ENCODE measurements at regions not wholly inside any gene's neighbourhood (a gene's known extent, or its start where the extent isn't known, plus 50 kb on each side); places are given as distances from the start of the nearest gene placed in this dataset.

GRCh38 chr9:95641586-95641985, 124.8 kb upstream of the PTCH1 start:
- TF ChIP-seq FOXP2 (optimal IDR thresholded peaks at IDR 0.05; ENCODE audit: borderline replicate concordance, extremely low read depth, extremely low read length, insufficient read depth), result no peak
- no peak for TF ChIP-seq REST (IDR thresholded peaks at IDR 0.05; ENCODE audit: insufficient read depth in 1 of 2, low read depth in 2 of 2, low read length in 2 of 2)
- no peak for TF ChIP-seq SIN3A (IDR thresholded peaks at IDR 0.05; ENCODE audit: borderline replicate concordance, insufficient read depth, low read length)
- TF ChIP-seq POLR2AphosphoS5 (IDR thresholded peaks at IDR 0.05; ENCODE audit: low read depth, low read length), result no peak
- TF ChIP-seq TAF1 (IDR thresholded peaks at IDR 0.05; ENCODE audit: borderline replicate concordance, insufficient read depth, low read length), result no peak

- no peak for TF ChIP-seq FOXP2 (optimal IDR thresholded peaks at IDR 0.05; ENCODE audit: borderline replicate concordance, extremely low read depth, extremely low read length, insufficient read depth)
- TF ChIP-seq REST (IDR thresholded peaks at IDR 0.05; ENCODE audit: insufficient read depth in 1 of 2, low read depth in 2 of 2, low read length in 2 of 2), result no peak
- no peak for TF ChIP-seq SIN3A (IDR thresholded peaks at IDR 0.05; ENCODE audit: borderline replicate concordance, insufficient read depth, low read length)
- TF ChIP-seq POLR2AphosphoS5 (IDR thresholded peaks at IDR 0.05; ENCODE audit: low read depth, low read length), result no peak
- TF ChIP-seq TAF1 (IDR thresholded peaks at IDR 0.05; ENCODE audit: borderline replicate concordance, insufficient read depth, low read length), result no peak
These were observed 123.6 kb upstream of the PTCH1 start for GRCh38 chr9:95640336-95640735.

GRCh38 chr9:95635986-95636671, 119.4 kb upstream of the PTCH1 start:
- TF ChIP-seq POLR2AphosphoS5 (IDR thresholded peaks at IDR 0.05; ENCODE audit: low read depth, low read length) (no peak), REST (IDR thresholded peaks at IDR 0.05; ENCODE audit: insufficient read depth in 1 of 2, low read depth in 2 of 2, low read length in 2 of 2) (no peak)

- TF ChIP-seq FOXP2 (optimal IDR thresholded peaks at IDR 0.05; ENCODE audit: borderline replicate concordance, extremely low read depth, extremely low read length, insufficient read depth) (no peak), TAF1 (IDR thresholded peaks at IDR 0.05; ENCODE audit: borderline replicate concordance, insufficient read depth, low read length) (no peak), REST (IDR thresholded peaks at IDR 0.05; ENCODE audit: insufficient read depth in 1 of 2, low read depth in 2 of 2, low read length in 2 of 2) (no peak), SIN3A (IDR thresholded peaks at IDR 0.05; ENCODE audit: borderline replicate concordance, insufficient read depth, low read length) (no peak), POLR2AphosphoS5 (IDR thresholded peaks at IDR 0.05; ENCODE audit: low read depth, low read length) (no peak)
These were observed 117.8 kb upstream of the PTCH1 start for GRCh38 chr9:95634536-95634935.

- TF ChIP-seq REST (IDR thresholded peaks at IDR 0.05; ENCODE audit: insufficient read depth in 1 of 2, low read depth in 2 of 2, low read length in 2 of 2), result no peak
- TF ChIP-seq SIN3A (IDR thresholded peaks at IDR 0.05; ENCODE audit: borderline replicate concordance, insufficient read depth, low read length), result no peak
- TF ChIP-seq FOXP2 (optimal IDR thresholded peaks at IDR 0.05; ENCODE audit: borderline replicate concordance, extremely low read depth, extremely low read length, insufficient read depth), result no peak
- no peak for TF ChIP-seq TAF1 (IDR thresholded peaks at IDR 0.05; ENCODE audit: borderline replicate concordance, insufficient read depth, low read length)
- no peak for TF ChIP-seq POLR2AphosphoS5 (IDR thresholded peaks at IDR 0.05; ENCODE audit: low read depth, low read length)
These were observed 117.3 kb upstream of the PTCH1 start for GRCh38 chr9:95634114-95634513.

All from PFSK-1 (cell line).